GM18868 (cell line): ENCODE measurements at regions not wholly inside any gene's neighbourhood (a gene's known extent, or its start where the extent isn't known, plus 50 kb on each side); places are given as distances from the start of the nearest gene placed in this dataset.

Experiments used
- ATAC-seq: cut with Tn5 transposase; IDR thresholded peaks from one replicate; pipeline ENCODE4 v1.9.1; 2021; ENCODE audit warnings: mild to moderate bottlenecking, moderate library complexity; ENCODE audit not compliant: unreplicated experiment

DNA sequence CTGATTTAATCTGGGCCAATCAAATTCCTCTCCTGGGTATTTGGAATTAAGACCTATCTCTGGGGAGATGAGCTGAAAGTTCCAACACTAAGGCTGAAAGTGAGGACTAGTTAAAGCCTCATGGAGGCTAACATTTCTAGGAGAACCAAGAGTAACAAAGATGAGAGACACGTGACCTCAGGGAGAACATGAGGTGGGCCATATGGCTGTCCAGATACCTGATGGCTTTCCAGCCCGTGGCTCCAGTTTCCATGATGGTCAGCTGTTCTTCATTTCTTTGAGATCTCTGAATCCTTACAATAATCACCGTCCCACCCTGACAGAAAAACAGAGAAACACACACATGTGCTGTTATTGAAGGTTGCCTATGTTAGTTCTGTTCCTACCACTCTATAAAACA, 66.1 kb downstream of the LEPR start:
- ATAC-seq = no peak

DNA sequence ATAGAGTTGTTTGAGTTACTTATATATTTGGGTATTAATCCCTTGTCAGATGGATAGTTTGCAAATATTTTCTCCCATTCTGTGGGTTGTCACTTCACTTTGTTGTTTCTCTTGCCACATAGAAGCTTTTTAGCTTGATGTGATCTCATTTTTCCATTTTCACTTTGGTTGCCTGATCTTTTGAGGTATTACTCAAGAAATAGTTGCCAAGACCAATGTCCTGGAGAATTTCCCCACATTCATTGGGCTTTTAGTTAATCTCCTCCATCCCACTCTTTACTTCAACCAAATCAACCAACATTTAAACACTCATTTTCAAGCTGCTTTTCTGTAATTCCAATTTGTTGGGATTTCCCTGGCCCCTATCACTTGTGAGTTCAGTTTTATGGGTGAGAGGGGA, 69.0 kb downstream of the LEPR start:
- no peak for ATAC-seq

DNA sequence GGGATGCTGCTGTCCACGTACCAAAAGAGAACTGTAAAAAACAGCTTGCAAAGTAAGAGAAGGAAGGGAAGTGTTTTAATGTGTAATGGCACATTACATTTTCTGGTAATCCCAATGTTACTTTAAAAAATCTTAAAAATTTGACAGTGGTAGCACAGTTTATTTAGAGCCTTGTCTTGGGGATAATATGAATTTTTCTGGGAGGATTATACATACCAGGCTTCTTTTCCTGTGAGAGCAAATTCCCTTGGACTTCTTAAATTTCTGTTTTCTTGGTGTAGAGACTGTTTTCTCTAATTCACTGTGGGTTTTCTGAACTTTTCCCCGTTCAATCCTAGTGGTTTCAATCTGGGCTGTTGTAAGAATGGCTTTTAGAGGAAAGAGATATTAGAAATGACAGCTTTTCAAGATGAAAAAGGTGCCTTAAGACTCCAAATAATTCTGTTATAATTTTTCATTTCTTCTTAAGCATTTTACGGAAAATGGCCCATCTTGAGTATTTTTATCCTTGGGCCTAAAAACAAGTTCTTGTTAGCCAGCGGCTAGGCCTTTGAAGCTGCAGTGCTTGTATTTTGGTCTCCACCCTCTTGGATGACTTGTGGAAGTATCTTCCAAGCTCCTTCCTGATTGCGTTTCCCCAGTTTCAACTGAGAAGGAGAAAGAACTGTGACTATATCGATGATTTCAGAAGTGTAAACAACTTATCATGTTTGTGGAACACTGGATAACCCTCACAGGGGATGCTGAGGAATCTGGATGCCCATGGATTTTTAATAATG, 70.0 kb downstream of the LEPR start:
- ATAC-seq = no peak

DNA sequence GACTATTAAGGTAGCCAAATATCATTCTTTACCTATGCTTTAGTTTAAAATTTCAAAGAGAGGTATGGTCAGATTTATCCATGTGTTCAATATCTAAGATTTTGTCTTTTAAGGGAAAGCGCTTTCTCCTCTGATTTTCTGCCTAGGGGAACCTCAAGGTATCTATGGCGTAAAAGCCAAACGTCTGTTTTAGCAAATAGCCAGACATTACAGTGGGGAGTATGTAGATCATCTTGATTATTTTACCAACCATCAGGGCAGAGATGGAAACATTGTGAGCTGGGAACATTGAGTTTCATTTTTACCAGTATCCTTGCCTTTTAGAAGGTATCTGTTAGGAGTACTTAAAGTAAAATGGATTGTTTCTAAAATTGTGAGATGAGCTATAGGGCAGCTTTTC, 71.0 kb downstream of the LEPR start:
- ATAC-seq = no peak

DNA sequence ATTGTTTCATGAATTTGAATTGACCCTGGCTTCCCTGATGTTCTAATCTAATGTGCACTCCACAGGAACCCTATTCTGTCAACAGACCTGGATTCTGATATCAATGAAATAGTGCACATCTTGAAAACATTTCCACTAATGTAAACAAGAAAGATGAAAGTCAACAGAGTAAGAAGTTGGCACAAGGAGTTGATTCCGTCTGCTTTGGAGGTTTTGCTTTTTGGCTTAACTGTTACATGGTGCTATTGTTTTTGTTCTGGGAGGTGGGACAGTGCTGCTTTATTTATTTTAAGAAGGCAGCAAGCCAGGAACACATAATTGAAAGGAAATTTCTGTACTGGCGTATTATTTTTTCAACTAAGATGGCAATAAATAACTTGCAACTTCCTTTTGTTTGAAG, 73.3 kb downstream of the LEPR start:
- ATAC-seq = no peak

DNA sequence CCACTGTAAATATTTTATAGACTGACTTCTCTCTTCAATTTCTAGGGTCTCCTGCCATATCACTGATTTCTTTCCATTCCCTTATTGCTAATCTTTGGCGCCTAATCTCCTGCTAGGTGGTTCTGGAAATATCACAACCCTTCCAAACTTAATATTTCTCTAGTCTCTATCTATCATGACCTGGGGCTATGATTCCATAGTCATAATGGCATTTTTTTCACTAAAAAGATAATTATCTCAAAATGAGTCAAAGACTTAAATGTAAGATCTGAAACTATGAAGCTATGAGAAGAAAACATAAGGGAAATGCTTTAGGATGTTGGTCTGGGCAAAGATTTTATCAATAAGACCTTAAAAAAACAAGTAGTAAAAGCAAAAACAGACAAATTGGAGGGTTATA, 74.2 kb downstream of the LEPR start:
- ATAC-seq = no peak

DNA sequence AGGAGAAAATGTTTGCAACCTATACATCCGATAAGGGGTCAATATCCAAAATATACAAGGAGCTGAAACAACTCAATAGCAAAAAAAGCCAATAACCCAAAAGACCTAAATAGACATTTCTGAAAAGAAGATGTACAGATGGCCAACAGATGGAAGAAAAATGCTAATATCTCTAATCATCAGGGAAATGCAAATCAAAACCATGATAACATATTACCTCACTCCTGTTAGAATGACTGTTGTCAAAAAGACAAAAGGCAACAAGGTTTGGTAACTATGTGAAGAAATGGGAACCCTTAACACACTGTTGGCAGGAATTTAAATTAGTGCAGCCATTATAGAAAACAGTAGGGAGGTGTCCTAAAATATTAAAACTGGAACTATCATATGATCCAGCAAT, 74.7 kb downstream of the LEPR start:
- ATAC-seq = no peak

DNA sequence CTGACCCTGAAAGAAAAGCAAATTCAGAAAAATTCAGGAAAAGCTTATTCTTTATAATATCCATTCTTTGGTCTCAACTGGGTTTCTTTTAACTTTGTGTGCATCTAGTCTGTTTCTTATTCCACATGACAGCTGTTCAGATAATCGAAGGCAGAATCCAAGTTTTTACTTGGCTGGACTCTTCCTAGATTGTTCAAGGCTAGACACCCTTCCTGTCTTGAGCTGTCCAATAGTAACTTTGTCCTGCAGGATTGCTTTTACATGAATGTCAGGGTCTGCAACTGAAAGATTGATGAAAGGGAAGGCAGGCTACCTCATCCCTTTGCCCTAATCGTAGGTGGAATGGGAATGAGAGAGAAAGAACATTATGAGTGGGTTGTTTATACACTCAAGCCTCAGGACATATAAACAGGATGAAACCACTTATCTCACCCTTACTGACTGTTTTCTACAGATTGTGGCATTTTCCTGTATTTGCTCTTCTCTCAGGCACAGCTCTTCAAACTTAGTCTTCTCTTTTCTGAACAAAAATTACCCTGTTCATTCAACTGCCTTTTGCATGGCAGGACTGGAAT, 76.9 kb downstream of the LEPR start:
- ATAC-seq = no peak

DNA sequence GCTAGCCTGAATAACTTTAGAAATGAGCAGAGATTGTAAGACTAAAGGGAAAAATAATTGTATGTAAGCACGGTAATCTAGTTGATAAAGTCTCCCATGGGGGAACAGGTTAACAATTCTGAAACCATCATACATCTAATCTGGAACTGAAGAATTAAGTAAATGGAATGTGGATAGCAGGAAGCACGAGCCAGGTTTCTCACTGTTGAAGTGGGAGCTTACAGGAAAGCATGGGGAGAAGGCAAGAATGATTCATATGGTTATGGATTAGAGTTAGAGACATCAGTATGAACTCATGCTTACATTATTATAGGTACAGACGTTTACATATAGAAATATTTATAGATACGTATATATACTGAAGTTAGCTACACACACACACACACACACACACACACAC, 83.0 kb downstream of the LEPR start:
- ATAC-seq = no peak

DNA sequence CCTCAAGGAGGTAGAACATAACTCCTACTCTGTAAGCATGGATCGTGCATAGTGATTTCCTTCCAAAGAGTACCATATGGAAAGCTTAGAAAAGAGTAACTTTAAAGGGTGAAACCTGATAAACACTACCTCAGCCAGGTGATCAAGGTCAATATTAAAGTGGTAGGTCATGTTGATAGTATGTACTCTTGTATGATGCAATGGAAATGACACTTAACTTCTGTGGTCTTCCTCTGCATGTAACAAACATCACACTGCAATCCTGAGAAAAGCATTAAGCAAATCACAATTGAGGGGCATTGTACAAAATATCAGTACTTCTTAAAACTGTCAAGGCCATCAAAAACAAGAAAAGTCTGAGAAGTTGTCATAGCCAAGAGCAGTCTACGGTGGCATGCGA, 83.8 kb downstream of the LEPR start:
- no peak for ATAC-seq

DNA sequence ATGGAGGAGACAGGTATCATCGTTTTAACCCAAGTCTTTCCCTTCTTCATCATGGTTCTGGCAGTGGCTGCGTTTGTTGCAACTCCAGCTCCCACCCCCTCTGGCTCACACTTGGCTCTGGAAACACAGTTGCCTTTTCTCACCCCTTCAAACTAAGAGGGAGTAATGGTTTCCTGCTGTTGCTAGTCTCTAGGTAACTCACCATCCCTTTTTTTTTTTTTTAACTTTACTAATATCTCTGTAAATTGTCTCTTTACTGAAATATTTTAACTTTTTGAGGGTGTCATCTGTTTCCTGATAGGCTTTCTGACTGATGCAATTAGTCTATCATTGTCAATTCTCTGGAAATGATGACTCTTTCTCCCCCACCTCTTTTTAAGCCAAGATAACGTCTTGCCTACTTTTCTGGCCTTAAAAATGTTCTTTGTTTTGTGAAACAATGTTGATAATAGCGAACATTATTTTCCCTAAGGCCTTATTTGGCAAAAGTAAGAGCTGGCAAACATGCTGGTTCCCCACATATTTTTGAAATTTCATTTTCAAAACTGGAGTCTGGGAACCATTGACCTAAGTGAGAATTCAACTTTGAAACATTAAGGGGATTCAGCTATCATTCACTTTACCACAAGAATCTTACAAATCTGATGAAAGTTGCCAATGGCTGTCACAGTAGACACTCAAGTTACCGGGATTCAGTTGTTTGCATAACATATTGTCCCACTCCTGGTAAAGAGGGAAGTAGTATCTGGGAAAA, 85.3 kb downstream of the LEPR start:
- no peak for ATAC-seq

DNA sequence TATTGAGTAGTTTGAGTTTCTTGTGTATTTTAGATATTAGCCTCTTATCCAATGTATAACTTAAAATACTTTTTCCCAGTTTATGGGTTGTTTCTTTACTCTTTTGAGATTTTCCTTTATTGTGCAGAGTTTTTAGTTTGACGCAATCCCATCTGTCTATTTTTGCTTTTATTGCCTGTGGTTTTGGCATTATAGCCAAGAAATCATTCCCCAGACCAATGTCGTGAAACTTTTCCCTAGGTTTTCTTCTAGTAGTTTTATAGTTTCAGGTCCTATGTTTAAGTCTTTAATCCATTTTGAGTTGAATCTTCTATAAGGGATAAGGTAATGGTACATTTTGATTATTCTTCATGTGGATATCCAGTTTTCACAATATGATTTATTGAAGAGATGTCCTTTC, 87.6 kb downstream of the LEPR start:
- no peak for ATAC-seq

DNA sequence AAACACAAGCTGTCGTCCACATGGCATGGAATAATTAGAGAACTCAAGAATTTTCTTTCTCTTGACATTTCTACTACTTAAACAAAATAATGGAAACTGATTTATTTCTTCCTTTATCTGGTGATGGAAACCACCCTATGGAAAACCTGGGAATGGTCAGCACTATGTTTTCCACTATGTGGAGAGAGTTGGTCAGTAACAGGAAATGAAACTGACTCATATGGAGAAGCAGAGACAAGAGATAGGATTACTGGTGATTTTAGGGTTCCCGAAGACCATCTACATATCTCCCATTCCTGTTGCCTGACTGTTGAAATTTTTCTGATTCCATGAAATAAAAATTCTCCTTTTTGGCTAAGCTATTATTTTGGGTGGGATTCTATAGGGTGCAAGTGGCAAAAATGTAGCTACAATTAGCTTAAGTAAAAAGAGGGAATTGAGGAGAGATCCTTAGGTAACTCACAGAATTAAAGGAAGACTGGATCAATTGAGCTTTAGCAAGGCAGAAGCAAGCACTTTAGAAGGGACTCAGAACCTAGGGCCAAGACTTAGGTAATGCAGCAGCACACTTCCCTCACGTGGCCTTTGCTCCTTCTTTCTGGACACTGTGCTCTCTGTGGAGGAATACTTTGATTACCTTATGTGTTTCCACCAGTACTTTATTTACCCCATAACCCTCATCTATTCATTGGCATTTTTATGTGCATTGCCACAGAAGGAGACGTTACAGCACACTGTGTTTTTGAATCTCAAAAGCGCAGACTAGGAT, 89.6 kb downstream of the LEPR start:
- no peak for ATAC-seq

DNA sequence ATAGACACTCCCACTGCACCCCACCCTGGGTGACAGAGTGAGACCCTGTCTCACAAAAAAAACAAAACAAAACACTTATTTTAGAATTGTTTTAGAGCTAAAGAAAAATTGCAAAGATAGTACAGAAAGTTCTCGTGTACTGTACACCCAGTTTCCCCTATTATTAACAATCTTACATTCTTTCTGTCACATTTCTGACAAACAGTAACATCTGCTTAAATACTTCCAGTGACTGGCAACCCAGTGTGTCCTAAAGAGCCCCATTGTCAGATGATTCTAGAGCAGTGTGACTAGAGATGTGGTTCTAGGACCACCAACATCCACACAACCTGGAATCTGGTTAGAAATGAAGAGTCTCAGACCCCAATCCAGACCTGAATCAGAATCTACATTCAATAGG, 90.5 kb downstream of the LEPR start:
- no peak for ATAC-seq

DNA sequence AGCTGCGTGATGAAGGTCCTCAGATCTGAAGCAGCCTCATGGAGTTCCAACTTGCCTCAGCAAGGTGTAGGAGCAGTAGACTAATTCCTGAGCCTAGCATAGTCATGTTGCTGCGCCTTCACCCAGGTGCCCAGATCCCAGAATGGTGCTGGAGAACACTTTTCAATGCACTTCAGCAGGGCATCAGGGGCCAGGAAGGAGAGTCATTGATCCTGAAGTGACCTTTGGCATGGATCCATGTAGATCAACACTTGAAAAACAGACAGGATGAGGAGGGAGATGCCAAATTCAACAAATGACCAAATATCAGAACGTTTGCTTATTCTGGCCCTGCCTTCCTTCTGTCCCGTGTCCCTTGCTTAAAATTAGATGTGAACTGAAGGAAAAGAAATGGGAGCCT, 91.9 kb downstream of the LEPR start:
- ATAC-seq = no peak

DNA sequence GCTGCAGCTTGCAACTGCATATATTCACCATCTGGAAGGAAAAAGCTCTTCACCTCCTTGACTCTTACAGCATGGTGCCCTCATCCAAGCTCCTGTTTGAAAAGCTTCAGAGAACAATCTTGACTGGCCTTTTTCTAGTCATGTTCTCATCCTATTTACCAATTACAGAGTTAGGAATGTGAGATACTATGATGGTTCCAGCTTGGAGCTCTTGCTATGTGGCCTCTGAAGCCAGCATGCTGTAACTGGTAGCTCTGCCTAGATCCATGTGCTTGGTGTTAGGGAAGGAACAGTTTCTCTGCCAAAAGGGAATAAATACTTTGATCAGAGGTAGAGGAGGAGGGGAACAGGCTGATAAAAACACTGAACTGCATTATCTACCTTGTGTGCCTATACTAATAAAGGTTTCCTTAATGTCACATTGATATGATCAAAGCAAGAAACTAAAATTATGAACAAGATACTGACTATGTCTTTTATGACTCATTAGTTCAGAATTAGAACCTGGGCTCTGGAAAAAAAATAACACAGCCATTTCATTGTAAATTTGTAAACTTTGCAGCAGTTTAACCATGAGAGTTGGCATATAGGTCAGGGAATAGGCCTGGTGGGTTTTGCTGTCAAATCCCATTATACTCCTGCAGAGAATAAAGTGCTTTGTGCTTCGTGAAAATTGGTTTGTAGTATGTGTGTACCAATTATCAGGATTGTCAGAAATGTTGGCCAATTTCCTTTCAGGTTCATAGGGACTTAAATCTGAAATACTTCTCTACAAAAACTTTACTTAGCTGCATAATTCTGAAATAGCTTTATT, 92.7 kb downstream of the LEPR start:
- no peak for ATAC-seq

DNA sequence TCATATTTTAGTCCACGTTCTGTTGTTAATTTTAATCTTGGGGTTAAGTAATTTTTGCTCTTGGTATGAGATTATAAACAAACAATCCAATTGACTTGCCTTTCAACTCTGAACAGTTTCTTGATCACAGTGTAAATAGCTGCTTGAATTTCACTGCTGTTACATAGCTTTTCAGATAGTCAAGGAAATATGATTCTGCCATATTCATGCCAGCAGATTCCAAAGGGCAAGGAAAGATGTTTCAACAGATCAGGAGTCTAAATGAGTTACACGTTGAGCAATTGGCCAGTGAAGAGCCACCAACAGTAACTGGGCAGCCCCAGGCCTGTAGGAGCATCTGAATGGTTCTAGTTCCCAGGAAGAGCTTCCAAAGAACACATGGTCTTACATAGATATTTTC, 93.6 kb downstream of the LEPR start:
- ATAC-seq = no peak

DNA sequence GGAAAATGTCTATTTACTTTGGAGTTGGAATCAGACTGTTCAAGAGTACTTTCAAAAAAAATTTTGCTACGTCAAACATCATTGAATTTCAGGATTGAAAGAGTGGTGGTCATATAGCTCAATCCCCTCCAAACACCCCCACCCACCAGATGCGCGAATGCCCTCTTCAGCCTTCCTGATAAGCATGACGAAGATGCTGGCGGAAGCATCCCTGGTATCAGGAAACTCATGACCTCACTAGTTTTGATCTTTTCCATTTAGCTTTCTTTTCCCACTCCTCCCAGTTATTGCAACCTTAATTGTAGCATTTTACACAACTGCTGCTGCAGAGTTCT, 104.4 kb downstream of the LEPR start:
- no peak for ATAC-seq

DNA sequence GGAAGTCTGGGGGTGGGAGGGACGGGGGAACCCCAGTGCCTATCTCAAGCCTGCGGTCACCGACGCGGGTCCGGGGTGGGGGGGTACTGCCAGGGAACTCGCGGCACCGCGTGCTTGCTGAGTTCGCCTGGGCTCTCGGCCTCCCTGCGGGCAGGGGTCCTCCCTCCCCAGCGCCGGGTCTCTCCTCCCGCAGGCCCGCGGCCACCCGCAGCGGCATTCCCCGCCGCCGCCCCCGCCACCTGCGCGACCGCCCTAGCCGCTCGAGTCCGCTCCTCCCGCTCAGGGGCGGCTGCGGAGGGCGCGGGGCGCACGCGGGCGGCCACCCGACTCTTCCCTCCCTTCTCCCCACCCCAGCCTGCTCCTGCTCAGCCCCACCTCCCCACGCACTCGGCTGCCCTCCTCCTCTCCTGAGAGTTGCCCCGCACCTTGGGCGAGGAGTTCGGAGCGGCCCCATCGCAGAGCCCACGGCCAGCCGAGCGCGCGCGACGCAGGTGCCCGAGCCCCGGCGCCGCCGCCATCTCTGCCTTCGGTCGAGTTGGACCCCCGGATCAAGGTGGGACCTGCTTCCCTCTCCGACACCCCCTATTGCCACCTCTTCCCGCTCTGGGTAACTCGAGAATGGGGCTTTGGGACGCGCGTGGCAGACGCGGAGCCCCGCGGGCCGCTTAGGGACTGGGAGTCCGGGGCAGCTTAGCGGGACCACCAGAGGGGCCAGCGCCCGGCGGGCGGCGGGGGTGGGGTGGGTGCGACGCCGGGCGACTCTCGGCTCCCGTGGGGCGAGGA, 105.0 kb downstream of the LEPR start:
- ATAC-seq = no peak

DNA sequence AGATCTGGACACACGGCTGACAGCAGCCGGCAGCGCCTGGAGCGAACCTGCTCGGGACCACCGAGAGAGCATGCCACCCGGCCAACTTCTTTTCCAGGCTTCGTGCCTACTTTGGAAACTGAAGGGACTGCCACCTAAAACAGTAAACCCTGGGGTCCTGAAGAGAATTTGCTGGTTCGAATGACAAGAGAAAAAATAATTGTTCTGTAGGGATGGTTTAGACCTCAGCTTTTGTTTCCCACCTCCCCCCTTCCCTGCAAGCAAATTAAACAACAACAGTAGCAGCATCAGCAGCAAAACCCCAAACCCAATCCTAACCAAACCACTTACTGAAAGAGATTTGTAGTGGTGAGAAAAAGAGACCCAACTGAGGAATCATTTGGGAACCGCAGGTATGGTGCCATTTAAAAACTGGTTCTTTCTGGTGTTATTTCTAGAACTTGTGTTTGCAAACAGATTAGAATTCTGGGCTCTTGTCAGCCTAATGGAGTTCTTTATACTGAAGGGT, 105.6 kb downstream of the LEPR start:
- no peak for ATAC-seq
